ENCODE measurements at regions not wholly inside any gene's neighbourhood (a gene's known extent, or its start where the extent isn't known, plus 50 kb on each side); places are given as distances from the start of the nearest gene placed in this dataset.

DNA sequence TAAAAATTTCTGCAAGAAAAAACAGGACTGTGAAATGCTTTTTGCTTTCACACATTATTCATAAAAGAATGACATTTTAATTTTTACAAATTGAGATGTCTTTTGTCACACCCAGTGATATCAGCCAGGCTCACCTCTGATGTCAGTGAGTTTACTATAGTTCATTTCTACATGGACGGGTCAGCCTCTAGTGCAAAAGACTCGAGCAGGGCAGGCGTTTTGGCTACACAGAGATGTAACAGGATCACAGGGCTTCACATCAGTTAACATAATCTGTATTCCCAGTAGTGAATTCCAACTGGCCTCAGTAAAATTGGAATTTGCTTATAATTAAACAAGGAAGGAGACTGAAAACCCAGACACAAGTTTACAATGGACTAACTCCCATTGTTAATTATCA, 275.6 kb upstream of the ZSWIM2 start:
- Mint-ChIP-seq H3K4me1 (peaks cover 2% of the 10 kb centered on the region in 2 experiments; a peak in 3 of 4 replicates), H3K9me3 (no peaks in the 10 kb centered on the region; a peak in 1 of 5 replicates), H3K27me3 (ENCODE audit: low read depth) (no peaks in the 10 kb centered on the region), H3K27ac (0 out of 7 replicates have a peak overlapping the region, but pooled peaks of 1 of the 3 experiments have one; percentile 8), H3K4me3 (no peak overlapping the region), H3K36me3 (ENCODE audit: insufficient read depth in 1 of 3, low read depth in 3 of 3) (no peaks in the 10 kb centered on the region)
- no peaks in the 10 kb centered on the region for H3K9me3 ChIP-seq (ENCODE audit: control insufficient read depth, low read depth, low read length)
- no peaks in the 10 kb centered on the region for H4K20me1 ChIP-seq (ENCODE audit: control insufficient read depth, insufficient read depth, insufficient read length)
- no peak overlapping the region for H2BK20ac ChIP-seq (ENCODE audit: low read depth, low read length, poor library complexity, severe bottlenecking)
- H4K91ac ChIP-seq (ENCODE audit: insufficient read length, low read depth, low read length), result no peak overlapping the region
- H2BK120ac ChIP-seq (ENCODE audit: low read depth, low read length, poor library complexity, severe bottlenecking), result no peak overlapping the region
- no peak overlapping the region for H3K14ac ChIP-seq (ENCODE audit: insufficient read depth, low read length)
- no peak for TF ChIP-seq CTCF (conservative IDR thresholded peaks at IDR 0.05)
- no peak for DNase-seq
- H4K5ac ChIP-seq (ENCODE audit: insufficient read length, low read depth, low read length), result no peak overlapping the region
- no peak overlapping the region for H3K4ac ChIP-seq (ENCODE audit: low read depth, low read length)
- no peak overlapping the region for H3K4me2 ChIP-seq (ENCODE audit: insufficient read depth, insufficient read length, low read length)
- no peaks in the 10 kb centered on the region for H3K4me1 ChIP-seq (ENCODE audit: insufficient read depth, low read length)
- no peak overlapping the region for H2AFZ ChIP-seq (ENCODE audit: low read length)
- H3K56ac ChIP-seq (ENCODE audit: insufficient read length, low read depth, low read length), result no peak overlapping the region
- no peak overlapping the region for H2BK5ac ChIP-seq (ENCODE audit: insufficient read length, low read length)
- H2BK15ac ChIP-seq (ENCODE audit: low read depth, low read length), result no peak overlapping the region
- no peak overlapping the region for H3K27ac ChIP-seq (ENCODE audit: insufficient read length, low read depth, low read length)
- no peak overlapping the region for H3K23ac ChIP-seq (ENCODE audit: insufficient read length, low read depth, low read length)
- no peaks in the 10 kb centered on the region; the same call in 1 of the 2 replicates for H3K27me3 ChIP-seq (ENCODE audit: insufficient read depth, low read length)
- no CpG with 5 or more reads among the region's 3 CpGs for WGBS (ENCODE audit: extremely low coverage, insufficient read length, low lambda C conversion rate)
- no peak overlapping the region for H4K8ac ChIP-seq (replicated peaks; ENCODE audit: insufficient read length, low read depth, low read length)
- no peak overlapping the region for H3K18ac ChIP-seq (ENCODE audit: insufficient read length, low read depth, low read length)
- no peak overlapping the region for H2BK12ac ChIP-seq (ENCODE audit: insufficient read length, low read depth, low read length)
- no peaks in the 10 kb centered on the region; the same call in 1 of the 2 replicates for H3K79me2 ChIP-seq (ENCODE audit: insufficient read depth, low read length)
- no peaks in the 10 kb centered on the region for H3K79me1 ChIP-seq (ENCODE audit: insufficient read depth, low read depth, low read length, poor library complexity, severe bottlenecking)
- H3K23me2 ChIP-seq (ENCODE audit: insufficient read length, low read depth, low read length, poor library complexity, severe bottlenecking), result no peaks in the 10 kb centered on the region
- H2AK5ac ChIP-seq (ENCODE audit: insufficient read length, low read length), result no peak overlapping the region
- H3T11ph ChIP-seq (ENCODE audit: low read length), result no peak overlapping the region
- H3K9ac ChIP-seq (ENCODE audit: extremely low read depth, insufficient read length, low read length), result no peak overlapping the region
